ENCODE measurements at regions not wholly inside any gene's neighbourhood (a gene's known extent, or its start where the extent isn't known, plus 50 kb on each side); places are given as distances from the start of the nearest gene placed in this dataset.
A peak's percentile ranks its signal among the peaks of the same experiment; 100 is the strongest.
"Not testable (repeated sequence)": the region's sequence is repeated elsewhere in the genome, so short reads cannot be mapped to it uniquely, and the experiment has no call there.

- TF ChIP-seq ZNF394 (tag by site-specific recombination; IDR thresholded peaks at IDR 0.05; ENCODE audit: borderline replicate concordance) = no peak
- no peak for TF ChIP-seq ZNF148 (tag by site-specific recombination; IDR thresholded peaks at IDR 0.05; ENCODE audit: borderline replicate concordance)
- peak; percentile 59 for TF ChIP-seq EGR2 (tag by site-specific recombination; IDR thresholded peaks at IDR 0.05; ENCODE audit: low read depth)
These were observed 155.7 kb upstream of the TNRC6C start (continued) for GRCh38 chr17:77802811-77803220.

- TF ChIP-seq ZNF157 (tag by site-specific recombination; IDR thresholded peaks at IDR 0.05) = no peak
- TF ChIP-seq ZSCAN4 (tag by site-specific recombination; IDR thresholded peaks at IDR 0.05) = peak; percentile 88
- CTCF ChIA-PET = no interaction called here
- no peak overlapping the region for H3K27ac ChIP-seq (ENCODE audit: extremely low read depth, low read depth, low read length)
- no peaks in the 10 kb centered on the region for H3K9me3 ChIP-seq (ENCODE audit: control insufficient read depth, insufficient read depth, low read depth, low read length)
- H3K4me1 ChIP-seq (ENCODE audit: control insufficient read depth, insufficient read depth, low read length) = peaks cover 2% of the 10 kb centered on the region; the same call in 1 of the 2 replicates
- POLR2A ChIA-PET = no interaction called here
- no peaks in the 10 kb centered on the region for H3K36me3 ChIP-seq (ENCODE audit: control insufficient read depth in 2 of 2, insufficient read depth in 1 of 2, low read length in 2 of 2)
- H3K4me3 ChIP-seq (ENCODE audit: low read depth, low read length) = no peak overlapping the region
These were observed 154.8 kb upstream of the TNRC6C start for GRCh38 chr17:77803726-77804125.

GRCh38 chr17:77804796-77805426 lies 153.6 kb upstream of the TNRC6C start:
- no peak for TF ChIP-seq PATZ1 (tag by site-specific recombination; IDR thresholded peaks at IDR 0.05)
- no peak for TF ChIP-seq ZFHX2 (tag by site-specific recombination; conservative IDR thresholded peaks at IDR 0.05)
- no peak for TF ChIP-seq ZNF311 (tag by site-specific recombination; IDR thresholded peaks at IDR 0.05; ENCODE audit: borderline replicate concordance)
- TF ChIP-seq ZBTB1 (tag by site-specific recombination; IDR thresholded peaks at IDR 0.05) = no peak
- TF ChIP-seq ZNF146 (tag by site-specific recombination; IDR thresholded peaks at IDR 0.05) = no peak
- TF ChIP-seq ZNF324 (tag by site-specific recombination; IDR thresholded peaks at IDR 0.05) = no peak
- ChIA-PET CTCF (no interaction called here), POLR2A (no interaction called here)
- H3K36me3 ChIP-seq (ENCODE audit: control insufficient read depth in 2 of 2, insufficient read depth in 1 of 2, low read length in 2 of 2) = no peaks in the 10 kb centered on the region
- H3K4me3 ChIP-seq (ENCODE audit: low read depth, low read length) = no peak overlapping the region
- H3K27ac ChIP-seq (ENCODE audit: extremely low read depth, low read depth, low read length) = no peak overlapping the region
- peaks cover 2% of the 10 kb centered on the region; the same call in 1 of the 2 replicates for H3K4me1 ChIP-seq (ENCODE audit: control insufficient read depth, insufficient read depth, low read length)
- no peaks in the 10 kb centered on the region for H3K9me3 ChIP-seq (ENCODE audit: control insufficient read depth, insufficient read depth, low read depth, low read length)

- CTCF ChIA-PET, POLR2A ChIA-PET: not testable (repeated sequence)
These were observed 152.5 kb upstream of the TNRC6C start for GRCh38 chr17:77805970-77806369.

More at GRCh38 chr17:77805970-77806369, 152.5 kb upstream of the TNRC6C start:
- not testable (repeated sequence) for H3K4me1 ChIP-seq (ENCODE audit: control insufficient read depth, insufficient read depth, low read length); H3K27ac ChIP-seq (ENCODE audit: extremely low read depth, low read depth, low read length); H3K4me3 ChIP-seq (ENCODE audit: low read depth, low read length); H3K9me3 ChIP-seq (ENCODE audit: control insufficient read depth, insufficient read depth, low read depth, low read length); H3K36me3 ChIP-seq (ENCODE audit: control insufficient read depth in 2 of 2, insufficient read depth in 1 of 2, low read length in 2 of 2)
